PC-9 (cell line): ENCODE measurements at regions not wholly inside any gene's neighbourhood (a gene's known extent, or its start where the extent isn't known, plus 50 kb on each side); places are given as distances from the start of the nearest gene placed in this dataset.

Experiments
- BruUV-seq: library from RNA; stranded (reverse); fragments of 400-500 nt; replicated peaks from 2 replicates; lab custom pipeline; 2021; lab: Mats Ljungman, UMichigan
- CTCF ChIA-PET: fragments of 300-600 bp; sonication (Branson Sonifier 250); formaldehyde crosslinking; loops from one replicate; lab custom pipeline; 2022; ENCODE audit warnings: antibody characterized with exemption; lab: Charles Lee
- POLR2A ChIA-PET: fragments of 300-600 bp; sonication (Branson Sonifier 250); formaldehyde crosslinking; loops from one replicate; lab custom pipeline; 2022; ENCODE audit warnings: antibody characterized with exemption; ENCODE audit not compliant: unreplicated experiment; lab: Charles Lee
- DNase-seq, 2 experiments: peaks; one replicate each; pipeline versions ENCODE4 v3.0.0 to v3.0.0-alpha.2; 2015 to 2022; ENCODE audit warnings: mixed read lengths in 1 of 2
- H2AFZ ChIP-seq: fragments of 200-600 bp; sonication (generic); 2 replicates; pipeline ENCODE4 v1.8.1; 2017; ENCODE audit warnings: antibody characterized with exemption
- H3F3A ChIP-seq: fragments of 200-600 bp; sonication (generic); 2 replicates; pipeline ENCODE4 v1.8.1; 2017; ENCODE audit warnings: antibody characterized with exemption, mild to moderate bottlenecking, low read depth; ENCODE audit not compliant: insufficient read depth
- H3K27ac ChIP-seq: fragments of 200-600 bp; sonication (generic); 2 replicates; pipeline ENCODE4 v1.6.1; 2016; ENCODE audit warnings: mixed run types
- H3K27me3 ChIP-seq: fragments of 200-600 bp; sonication (generic); 2 replicates; pipeline ENCODE4 v1.6.1; 2016; ENCODE audit warnings: low read depth, mixed run types; ENCODE audit not compliant: insufficient read depth
- H3K36me3 ChIP-seq: fragments of 200-600 bp; sonication (generic); 2 replicates; pipeline ENCODE4 v1.6.1; 2016; ENCODE audit warnings: low read depth, mixed run types
- H3K4me1 ChIP-seq: fragments of 200-600 bp; sonication (generic); replicated peaks from 2 replicates; pipeline ENCODE4 v1.6.1; 2016; ENCODE audit warnings: mixed run types; ENCODE audit not compliant: insufficient read depth
- H3K4me2 ChIP-seq: fragments of 200-600 bp; sonication (generic); 2 replicates; pipeline ENCODE4 v1.6.1; 2017; ENCODE audit warnings: mixed run types
- H3K4me3 ChIP-seq: fragments of 200-600 bp; sonication (generic); 2 replicates; pipeline ENCODE4 v1.6.1; 2016; ENCODE audit warnings: mixed run types
- H3K79me2 ChIP-seq: fragments of 200-600 bp; sonication (generic); 2 replicates; pipeline ENCODE4 v1.6.1; 2017; ENCODE audit warnings: low read depth, mixed run types
- H3K9me2 ChIP-seq: fragments of 200-600 bp; sonication (generic); 2 replicates; pipeline ENCODE4 v1.8.1; 2017; ENCODE audit warnings: mild to moderate bottlenecking; ENCODE audit not compliant: insufficient read depth
- H3K9me3 ChIP-seq: fragments of 200-600 bp; sonication (generic); 2 replicates; pipeline ENCODE4 v1.8.1; 2016; ENCODE audit warnings: low read depth; ENCODE audit not compliant: insufficient read depth
- H4K20me1 ChIP-seq: fragments of 200-600 bp; sonication (generic); 2 replicates; pipeline ENCODE4 v1.8.1; 2017; ENCODE audit not compliant: insufficient read depth
- CTCF ChIP-seq: fragments of 200-600 bp; sonication (generic); conservative IDR thresholded peaks from 2 replicates; pipeline ENCODE4 v1.6.1; 2017; ENCODE audit warnings: mixed run types, antibody characterized with exemption, mild to moderate bottlenecking, moderate library complexity
- EZH2 ChIP-seq: fragments of 200-600 bp; sonication (generic); IDR thresholded peaks from 2 replicates; pipeline ENCODE4 v1.8.0; 2017; ENCODE audit warnings: antibody characterized with exemption, low read depth
- intact Hi-C: fragments of 100-400 bp; cut with micrococcal nuclease; formaldehyde crosslinking; loops from one replicate; pipeline ENCODE4 v1.10.0; 2022; ENCODE audit not compliant: unreplicated experiment

- no peaks in the 10 kb centered on the region for H3F3A ChIP-seq
- no peaks in the 10 kb centered on the region for H3K36me3 ChIP-seq
- H3K4me3 ChIP-seq, result no peak overlapping the region
- no peak overlapping the region for H3K4me2 ChIP-seq
- H2AFZ ChIP-seq, result no peak overlapping the region
- H3K9me2 ChIP-seq, result peaks cover 2% of the 10 kb centered on the region; the same call in 1 of the 2 replicates
- no peaks in the 10 kb centered on the region; the same call in 1 of the 2 replicates for H4K20me1 ChIP-seq
- H3K9me3 ChIP-seq, result peaks cover 2% of the 10 kb centered on the region; the same call in 1 of the 2 replicates
- DNase-seq, result no peak
- intact Hi-C loops, result no loop called here
- POLR2A ChIA-PET, result no interaction called here
- CTCF ChIA-PET, result no interaction called here
- H3K27me3 ChIP-seq, result no peaks in the 10 kb centered on the region
- no peaks in the 10 kb centered on the region for H3K4me1 ChIP-seq
- H3K27ac ChIP-seq, result no peak overlapping the region
- no peak for TF ChIP-seq CTCF
- no peak for TF ChIP-seq EZH2
- no TSS peak for BruUV-seq
- H3K79me2 ChIP-seq, result no peaks in the 10 kb centered on the region
Observed at GRCh38 chr18:67273288-67273687, 243.2 kb downstream of the DSEL start.

- ChIA-PET CTCF (no interaction called here), POLR2A (no interaction called here)
- peaks cover 3% of the 10 kb centered on the region; the same call in 1 of the 2 replicates for H3K9me2 ChIP-seq
- peaks cover 6% of the 10 kb centered on the region for H3K9me3 ChIP-seq
- H3K4me1 ChIP-seq, result peaks cover 33% of the 10 kb centered on the region
- no peaks in the 10 kb centered on the region for H4K20me1 ChIP-seq
- no peaks in the 10 kb centered on the region for H3K79me2 ChIP-seq
- no peaks in the 10 kb centered on the region for H3F3A ChIP-seq
- H3K4me3 ChIP-seq, result no peak overlapping the region
- intact Hi-C loops, result no loop called here
- DNase-seq, result no peak
- H3K27ac ChIP-seq, result no peak overlapping the region
- no peaks in the 10 kb centered on the region for H3K36me3 ChIP-seq
- TF ChIP-seq EZH2 (no peak), CTCF (no peak)
- no peaks in the 10 kb centered on the region for H3K27me3 ChIP-seq
- no peak overlapping the region for H3K4me2 ChIP-seq
- no TSS peak for BruUV-seq
- H2AFZ ChIP-seq, result no peak overlapping the region
Observed at GRCh38 chr18:67269206-67269605, 247.3 kb downstream of the DSEL start.

GRCh38 chr18:67268530-67268929, 248.0 kb downstream of the DSEL start:
- Histone ChIP-seq H3K36me3 (no peaks in the 10 kb centered on the region), H3F3A (no peaks in the 10 kb centered on the region), H3K27ac (no peak overlapping the region), H2AFZ (no peak overlapping the region), H3K4me2 (no peak overlapping the region), H3K4me3 (no peak overlapping the region), H3K9me2 (peaks cover 3% of the 10 kb centered on the region; the same call in 1 of the 2 replicates), H3K9me3 (peaks cover 6% of the 10 kb centered on the region), H3K79me2 (no peaks in the 10 kb centered on the region), H3K4me1 (peaks cover 33% of the 10 kb centered on the region), H4K20me1 (no peaks in the 10 kb centered on the region), H3K27me3 (no peaks in the 10 kb centered on the region)
- DNase-seq, result no peak
- CTCF ChIA-PET, result no interaction called here
- no peak for TF ChIP-seq EZH2
- no peak for TF ChIP-seq CTCF
- no TSS peak for BruUV-seq
- POLR2A ChIA-PET, result no interaction called here
- intact Hi-C loops, result no loop called here
